ENCODE measurements at regions not wholly inside any gene's neighbourhood (a gene's known extent, or its start where the extent isn't known, plus 50 kb on each side); places are given as distances from the start of the nearest gene placed in this dataset.

- CTCF ChIA-PET, result no interaction called here
- POLR2A ChIA-PET (ENCODE audit: low non-redundant PET), result no interaction called here
- DNase-seq (ENCODE audit: low spot score), result no peak
- no peak for TF ChIP-seq CTCF (conservative IDR thresholded peaks at IDR 0.05; ENCODE audit: low read depth)
- no peak overlapping the region for H3K27ac ChIP-seq
Measured at GRCh38 chr15:70212963-70213315, 115.2 kb upstream of the TLE3 start.

GRCh38 chr15:70212286-70212962 lies 114.7 kb upstream of the TLE3 start:
- TF ChIP-seq CTCF (conservative IDR thresholded peaks at IDR 0.05; ENCODE audit: low read depth), result no peak
- ChIA-PET POLR2A (ENCODE audit: low non-redundant PET) (no interaction called here), CTCF (no interaction called here)
- no peak for DNase-seq (ENCODE audit: low spot score)
- no peak overlapping the region for H3K27ac ChIP-seq

GRCh38 chr15:70210528-70210927 lies 112.8 kb upstream of the TLE3 start:
- ChIA-PET POLR2A (ENCODE audit: low non-redundant PET) (no interaction called here), CTCF (no interaction called here)
- DNase-seq (ENCODE audit: low spot score), result no peak
- no peak for TF ChIP-seq CTCF (conservative IDR thresholded peaks at IDR 0.05; ENCODE audit: low read depth)
- H3K27ac ChIP-seq, result no peak overlapping the region

- no peak for TF ChIP-seq CTCF (conservative IDR thresholded peaks at IDR 0.05; ENCODE audit: low read depth)
- DNase-seq (ENCODE audit: low spot score), result no peak
- ChIA-PET CTCF (no interaction called here), POLR2A (ENCODE audit: low non-redundant PET) (no interaction called here)
- no peak overlapping the region for H3K27ac ChIP-seq
Measured at GRCh38 chr15:70210076-70210475, 112.4 kb upstream of the TLE3 start.

GRCh38 chr15:70209499-70209898 lies 111.8 kb upstream of the TLE3 start:
- no peak for TF ChIP-seq CTCF (conservative IDR thresholded peaks at IDR 0.05; ENCODE audit: low read depth)
- POLR2A ChIA-PET (ENCODE audit: low non-redundant PET), result no interaction called here
- no peak overlapping the region for H3K27ac ChIP-seq
- no peak for DNase-seq (ENCODE audit: low spot score)
- CTCF ChIA-PET, result no interaction called here

GRCh38 chr15:70208332-70208731 lies 110.6 kb upstream of the TLE3 start:
- POLR2A ChIA-PET (ENCODE audit: low non-redundant PET), result no interaction called here

More at GRCh38 chr15:70208332-70208731, 110.6 kb upstream of the TLE3 start:
- TF ChIP-seq CTCF (conservative IDR thresholded peaks at IDR 0.05; ENCODE audit: low read depth), result no peak
- H3K27ac ChIP-seq, result no peak overlapping the region
- CTCF ChIA-PET, result no interaction called here
- no peak for DNase-seq (ENCODE audit: low spot score)
